Parathyroid adenoma (tissue), 2 donors: ENCODE measurements at regions not wholly inside any gene's neighbourhood (a gene's known extent, or its start where the extent isn't known, plus 50 kb on each side); places are given as distances from the start of the nearest gene placed in this dataset.

Source experiments
- H2AFZ ChIP-seq: fragments of 300-600 bp; sonication (generic); one replicate; pipeline ENCODE4 v1.7.0; 2017; ENCODE audit warnings: antibody characterized with exemption, mild to moderate bottlenecking
- H3K27ac ChIP-seq: fragments of 300-600 bp; sonication (generic); one replicate; pipeline ENCODE4 v1.7.0; 2017
- H3K27me3 ChIP-seq: fragments of 300-600 bp; sonication (generic); one replicate; pipeline ENCODE4 v1.7.0; 2017; ENCODE audit warnings: low read length; ENCODE audit not compliant: control insufficient read depth, insufficient read depth
- H3K36me3 ChIP-seq: fragments of 300-600 bp; sonication (generic); one replicate; pipeline ENCODE4 v1.7.0; 2017; ENCODE audit warnings: low read length; ENCODE audit not compliant: control insufficient read depth, insufficient read depth
- H3K4me1 ChIP-seq: fragments of 300-600 bp; sonication (generic); one replicate; pipeline ENCODE4 v1.7.0; 2017; ENCODE audit warnings: control low read depth
- H3K4me2 ChIP-seq: fragments of 300-600 bp; sonication (generic); one replicate; pipeline ENCODE4 v1.7.0; 2017; ENCODE audit warnings: low read length
- H3K4me3 ChIP-seq: fragments of 300-600 bp; sonication (generic); one replicate; pipeline ENCODE4 v1.7.0; 2017; ENCODE audit warnings: low read depth, low read length
- H3K79me2 ChIP-seq: fragments of 300-600 bp; sonication (generic); one replicate; pipeline ENCODE4 v1.7.0; 2017; ENCODE audit warnings: control low read depth
- H3K9ac ChIP-seq: fragments of 300-600 bp; sonication (generic); one replicate; pipeline ENCODE4 v1.7.0; 2017; ENCODE audit warnings: mild to moderate bottlenecking
- H3K9me3 ChIP-seq: fragments of 300-600 bp; sonication (generic); one replicate; pipeline ENCODE4 v1.7.0; 2017; ENCODE audit warnings: low read length; ENCODE audit not compliant: control insufficient read depth
- CTCF ChIP-seq: fragments of 300-600 bp; sonication (generic); IDR thresholded peaks from one replicate; pipeline ENCODE4 v1.7.0; 2017; ENCODE audit warnings: antibody characterized with exemption, mild to moderate bottlenecking
- donor health status: primary hyperparathyroidism.

- no peaks in the 10 kb centered on the region for H3K79me2 ChIP-seq
- no peak overlapping the region for H3K4me2 ChIP-seq
- no peak overlapping the region for H2AFZ ChIP-seq
- no peaks in the 10 kb centered on the region for H3K4me1 ChIP-seq
- no peaks in the 10 kb centered on the region for H3K36me3 ChIP-seq
- no peak overlapping the region for H3K27ac ChIP-seq
- H3K4me3 ChIP-seq: no peak overlapping the region
- no peak overlapping the region for H3K9ac ChIP-seq
- no peak for TF ChIP-seq CTCF
- peaks cover 4% of the 10 kb centered on the region for H3K27me3 ChIP-seq
- H3K9me3 ChIP-seq: no peaks in the 10 kb centered on the region
These were observed 223.2 kb upstream of the FOXF1 start for GRCh38 chr16:86286991-86287663.

- TF ChIP-seq CTCF: no peak
- peaks cover 4% of the 10 kb centered on the region for H3K27me3 ChIP-seq
- no peaks in the 10 kb centered on the region for H3K36me3 ChIP-seq
- H3K27ac ChIP-seq: no peak overlapping the region
- H3K4me1 ChIP-seq: no peaks in the 10 kb centered on the region
- H3K9me3 ChIP-seq: no peaks in the 10 kb centered on the region
- no peak overlapping the region for H2AFZ ChIP-seq
- no peak overlapping the region for H3K9ac ChIP-seq
- H3K4me2 ChIP-seq: no peak overlapping the region
- no peaks in the 10 kb centered on the region for H3K79me2 ChIP-seq
- H3K4me3 ChIP-seq: no peak overlapping the region
These were observed 222.6 kb upstream of the FOXF1 start for GRCh38 chr16:86287664-86288201.

- Histone ChIP-seq H3K9ac (no peak overlapping the region), H3K27me3 (peaks cover 4% of the 10 kb centered on the region), H3K4me2 (no peak overlapping the region)
These were observed 221.5 kb upstream of the FOXF1 start for GRCh38 chr16:86288716-86289294.

GRCh38 chr16:86289304-86289703 is 221.0 kb upstream of the FOXF1 start:
- no peak overlapping the region for H2AFZ ChIP-seq
- TF ChIP-seq CTCF: no peak
- no peak overlapping the region for H3K27ac ChIP-seq
- H3K4me2 ChIP-seq: no peak overlapping the region
- no peaks in the 10 kb centered on the region for H3K79me2 ChIP-seq
- H3K36me3 ChIP-seq: no peaks in the 10 kb centered on the region
- no peak overlapping the region for H3K9ac ChIP-seq
- no peaks in the 10 kb centered on the region for H3K4me1 ChIP-seq
- H3K27me3 ChIP-seq: peaks cover 4% of the 10 kb centered on the region
- H3K4me3 ChIP-seq: no peak overlapping the region
- H3K9me3 ChIP-seq: no peaks in the 10 kb centered on the region

More at GRCh38 chr16:86288716-86289294, 221.5 kb upstream of the FOXF1 start:
- Histone ChIP-seq H3K36me3 (no peaks in the 10 kb centered on the region), H3K79me2 (no peaks in the 10 kb centered on the region), H3K27ac (no peak overlapping the region), H3K9me3 (no peaks in the 10 kb centered on the region), H3K4me1 (no peaks in the 10 kb centered on the region), H2AFZ (no peak overlapping the region), H3K4me3 (no peak overlapping the region)
- no peak for TF ChIP-seq CTCF
